Heart left ventricle (tissue), 16 donors: ENCODE measurements at regions not wholly inside any gene's neighbourhood (a gene's known extent, or its start where the extent isn't known, plus 50 kb on each side); places are given as distances from the start of the nearest gene placed in this dataset.

Experiments
- ATAC-seq, 4 donors: fragments of 200-7000 bp; cut with Tn5 transposase; one replicate each; pipeline ENCODE4 v1.9.1; 2020 to 2022; ENCODE audit warnings: moderate library complexity in 4 of 4, mild to moderate bottlenecking in 3 of 4, moderate number of reproducible peaks in 1 of 4
- DNase-seq, 5 donors: peaks; one replicate each; pipeline ENCODE4 v3.0.0-alpha.2; 2020
- H3K27ac ChIP-seq, 12 donors: fragments of 200-600 bp; sonication (generic) in 4 of 12; one replicate each; pipeline versions ENCODE4 v1.5.0 to v1.8.0; 2016 to 2022; ENCODE audit warnings: mild to moderate bottlenecking in 2 of 12
- H3K27me3 ChIP-seq, 9 donors: fragments of 200-600 bp; sonication (generic) in 2 of 9; one replicate each; pipeline versions ENCODE4 v1.5.1 to v1.8.0; 2016 to 2022; ENCODE audit warnings: mild to moderate bottlenecking in 3 of 9
- H3K36me3 ChIP-seq, 9 donors: fragments of 200-600 bp; sonication (generic) in 2 of 9; one replicate each; pipeline versions ENCODE4 v1.5.0 to v1.8.0; 2018 to 2022; ENCODE audit warnings: mild to moderate bottlenecking in 2 of 9
- H3K4me1 ChIP-seq, 12 donors: fragments of 200-600 bp; sonication (generic) in 4 of 12; one replicate each; pipeline versions ENCODE4 v1.5.0 to v1.8.0; 2016 to 2022; ENCODE audit warnings: mild to moderate bottlenecking in 3 of 12
- H3K4me3 ChIP-seq, 12 donors: fragments of 200-600 bp; sonication (generic) in 4 of 12; one replicate each; pipeline versions ENCODE4 v1.5.0 to v1.8.0; 2017 to 2022; ENCODE audit warnings: mild to moderate bottlenecking in 9 of 12, moderate library complexity in 4 of 12
- H3K9me3 ChIP-seq, 12 donors: fragments of 200-600 bp; sonication (generic) in 4 of 12; one replicate each; pipeline versions ENCODE4 v1.5.0 to v1.8.0; 2016 to 2022; ENCODE audit warnings: mild to moderate bottlenecking in 1 of 12
- POLR2A ChIP-seq, 2 donors: fragments of 450-650 bp; IDR thresholded peaks; one replicate each; pipeline ENCODE4 v1.6.1; 2017; ENCODE audit warnings: antibody characterized with exemption in 2 of 2, mild to moderate bottlenecking in 2 of 2, moderate library complexity in 2 of 2
- WGBS, 4 donors: extraction: QIAGEN DNeasy Blood & Tissue Kit in 2 of 4; methylation state at CpG; one replicate each; pipeline versions ENCODE4 v1.1.5 to v1.1.7; 2013 to 2018; 5-methylcytosine and 5-hydroxymethylcytosine counted together
- intact Hi-C, 10 donors: fragments of 100-400 bp; cut with DNase I; formaldehyde crosslinking; loops; one replicate each; pipeline versions ENCODE4 v1.11.1 to v1.14.2; 2022
- TF ChIP-seq, protein P1 (sequence below), 12 donors: fragments of 200-600 bp; sonication (generic) in 4 of 12; IDR thresholded peaks; one replicate each; pipeline versions ENCODE4 v1.5.0 to v1.8.0; 2018 to 2022; ENCODE audit warnings: antibody characterized with exemption in 12 of 12, mild to moderate bottlenecking in 5 of 12
- donor health status: ischemic (EF 13 %, LVEDD 7.1; RV severe dilation, severe dysfunction).
- donor health status: healthy with polysubstance abuse.
- donor health status: DM: no; HTN: yes; CAD: no.
- donor health status: DM: no; HTN: no; CAD: no.
- donor health status: ischemic (EF 25% LVEDD 6.9; RV normal size, moderate dysfunction).
- donor health status: ischemic (EF 25% LVEDD 5.7; RV mildly dilated, moderate dysfunction).
- donor health status: healthy.
- donor health status: DM: yes; HTN: yes; CAD: no.
- donor health status: ischemic (EF 35%, LVEDD 5.7; RV mildly dilated, moderate dysfunction).
- donor health status: nonischemic (EF 11% LVEDD 7.7; RV severe dilation, severe dysfunction).
- donor health status: DM: yes; HTN: yes; CAD: no.
- donor health status: PGD.
- donor health status: ischemic (EF 29% LVEDD 5.4; RV normal size, mild dysfunction).
- donor health status: nonischemic (EF 23%, LVEDD 6.1; RV moderate dilation, normal function).

DNA sequence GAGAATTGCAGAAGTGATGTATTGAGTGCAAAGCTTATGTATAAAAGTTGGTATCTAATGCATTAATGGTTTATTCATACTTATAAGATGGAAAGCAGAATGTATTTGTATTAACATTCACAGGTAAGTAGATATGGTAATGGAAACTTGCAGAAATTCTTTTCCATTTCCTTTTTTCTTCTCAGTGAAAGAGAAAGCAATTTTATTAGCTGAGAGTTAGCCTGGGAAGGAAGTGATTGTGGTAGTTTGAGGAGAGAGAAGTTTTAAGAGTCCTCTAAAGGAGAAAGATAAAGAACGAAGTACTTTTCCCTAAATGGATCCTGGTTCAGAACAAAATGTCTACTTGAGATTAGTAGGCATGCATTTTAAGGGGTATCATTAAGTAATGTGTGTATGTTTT is 60.1 kb upstream of the OSTN start:
- Histone ChIP-seq H3K4me3 (no peak overlapping the region), H3K27me3 (no peaks in the 10 kb centered on the region), H3K27ac (no peak overlapping the region), H3K36me3 (no peaks in the 10 kb centered on the region), H3K4me1 (peaks cover 0 to 24% (median 0%) of the 10 kb centered on the region in 12 donors), H3K9me3 (no peaks in the 10 kb centered on the region)
- 33 to 41% (median 35%) methylated on average over 1 of the region's 1 CpG for WGBS, 4 donors
- ATAC-seq (no peak), DNase-seq (no peak)
- TF ChIP-seq, protein P1, sequence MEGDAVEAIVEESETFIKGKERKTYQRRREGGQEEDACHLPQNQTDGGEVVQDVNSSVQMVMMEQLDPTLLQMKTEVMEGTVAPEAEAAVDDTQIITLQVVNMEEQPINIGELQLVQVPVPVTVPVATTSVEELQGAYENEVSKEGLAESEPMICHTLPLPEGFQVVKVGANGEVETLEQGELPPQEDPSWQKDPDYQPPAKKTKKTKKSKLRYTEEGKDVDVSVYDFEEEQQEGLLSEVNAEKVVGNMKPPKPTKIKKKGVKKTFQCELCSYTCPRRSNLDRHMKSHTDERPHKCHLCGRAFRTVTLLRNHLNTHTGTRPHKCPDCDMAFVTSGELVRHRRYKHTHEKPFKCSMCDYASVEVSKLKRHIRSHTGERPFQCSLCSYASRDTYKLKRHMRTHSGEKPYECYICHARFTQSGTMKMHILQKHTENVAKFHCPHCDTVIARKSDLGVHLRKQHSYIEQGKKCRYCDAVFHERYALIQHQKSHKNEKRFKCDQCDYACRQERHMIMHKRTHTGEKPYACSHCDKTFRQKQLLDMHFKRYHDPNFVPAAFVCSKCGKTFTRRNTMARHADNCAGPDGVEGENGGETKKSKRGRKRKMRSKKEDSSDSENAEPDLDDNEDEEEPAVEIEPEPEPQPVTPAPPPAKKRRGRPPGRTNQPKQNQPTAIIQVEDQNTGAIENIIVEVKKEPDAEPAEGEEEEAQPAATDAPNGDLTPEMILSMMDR (IDR thresholded peaks at IDR 0.05) = no peak
- no peak for TF ChIP-seq POLR2A (IDR thresholded peaks at IDR 0.05)
- intact Hi-C loops = loop anchor here in 1 of 10 donors (10.0 kb wide), 1 partner anchor 246 kb away; no protein-coding TSS in a partner anchor

DNA sequence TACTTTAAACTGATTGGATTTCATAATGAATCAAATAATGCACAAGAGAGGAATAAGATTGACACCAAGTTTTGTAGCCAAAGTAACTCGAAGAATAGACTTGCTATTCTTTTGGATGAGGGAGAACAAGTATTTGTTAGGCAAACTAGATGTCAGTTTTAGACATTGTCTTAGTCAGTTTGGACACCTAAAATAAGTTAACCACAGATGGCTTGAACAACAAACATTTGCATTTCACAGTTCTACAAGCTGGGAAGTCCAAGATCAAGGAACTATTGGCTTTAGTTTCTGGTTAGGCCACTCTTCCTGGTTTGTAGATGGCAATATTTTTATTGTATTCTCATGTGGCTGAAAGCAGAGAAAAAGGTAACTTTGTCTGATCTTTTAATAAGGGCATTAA is 61.3 kb upstream of the OSTN start:
- Histone ChIP-seq H3K4me3 (no peak overlapping the region), H3K9me3 (no peaks in the 10 kb centered on the region), H3K27ac (no peak overlapping the region), H3K27me3 (no peaks in the 10 kb centered on the region), H3K36me3 (no peaks in the 10 kb centered on the region), H3K4me1 (peaks cover 0 to 21% (median 0%) of the 10 kb centered on the region in 12 donors)
- ATAC-seq (no peak), DNase-seq (no peak)
- 91 to 97% (median 97%) methylated on average over 1 of the region's 1 CpG for WGBS, 4 donors
- intact Hi-C loops = loop anchor here in 1 of 10 donors (10.0 kb wide), 1 partner anchor 247 kb away; no protein-coding TSS in a partner anchor
- no peak for TF ChIP-seq POLR2A (IDR thresholded peaks at IDR 0.05)
- TF ChIP-seq, protein P1 (IDR thresholded peaks at IDR 0.05) = no peak

DNA sequence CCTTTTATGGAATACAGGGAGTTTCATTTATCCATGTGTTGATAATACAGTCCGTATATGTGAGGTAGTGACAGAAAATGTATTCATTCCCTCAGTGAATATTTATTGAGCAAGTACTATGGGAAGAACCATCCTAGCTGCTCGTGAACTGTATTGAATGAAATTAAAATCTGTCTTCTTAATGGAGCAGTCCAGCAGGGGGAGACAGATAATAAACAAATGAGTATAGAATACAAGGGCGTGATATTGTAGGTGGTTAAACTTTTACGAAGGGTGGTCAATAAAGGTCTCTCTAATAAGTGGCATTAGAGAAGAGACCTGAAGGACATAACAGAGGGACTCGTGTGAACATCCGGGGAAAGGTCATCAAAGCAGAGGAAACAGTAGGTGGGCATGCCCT is 62.7 kb upstream of the OSTN start:
- Histone ChIP-seq H3K27ac (no peak overlapping the region), H3K4me1 (peaks cover 0 to 11% (median 0%) of the 10 kb centered on the region in 12 donors), H3K27me3 (no peaks in the 10 kb centered on the region), H3K4me3 (no peak overlapping the region), H3K36me3 (no peaks in the 10 kb centered on the region), H3K9me3 (no peaks in the 10 kb centered on the region)
- no peak for TF ChIP-seq POLR2A (IDR thresholded peaks at IDR 0.05)
- TF ChIP-seq, protein P1 (IDR thresholded peaks at IDR 0.05) = peak in 10 of 12 donors; percentile 15 to 53 (median 36)
- intact Hi-C loops = loop anchor here in 1 of 10 donors (10.0 kb wide), 1 partner anchor 248 kb away; no protein-coding TSS in a partner anchor
- ATAC-seq = no peak
- DNase-seq = no peak
- 78 to 87% (median 81%) methylated on average over 6 of the region's 6 CpGs for WGBS, 4 donors

DNA sequence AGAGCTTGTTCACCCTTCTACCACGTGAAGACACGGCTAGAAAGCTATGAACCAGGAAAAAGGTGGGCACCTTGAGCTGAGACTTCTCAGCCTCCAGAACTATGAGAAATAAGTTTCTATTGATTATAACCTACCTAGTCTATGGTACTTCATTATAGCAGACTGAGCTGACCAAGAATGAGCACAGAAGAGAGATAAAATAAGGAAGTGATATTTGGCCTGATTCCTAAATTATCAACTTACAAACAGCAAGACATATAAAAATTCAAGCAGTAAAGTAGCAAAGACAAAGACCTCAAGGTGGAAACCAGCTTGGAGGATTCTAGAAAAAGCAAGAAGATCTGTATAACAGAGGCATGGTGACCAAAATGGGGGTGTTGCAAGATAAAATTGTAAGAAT is 63.9 kb upstream of the OSTN start:
- H3K27ac ChIP-seq = no peak overlapping the region
- no peak overlapping the region for H3K4me3 ChIP-seq
- H3K27me3 ChIP-seq = no peaks in the 10 kb centered on the region
- intact Hi-C loops = loop anchor here in 1 of 10 donors (10.0 kb wide), 1 partner anchor 250 kb away; no protein-coding TSS in a partner anchor
- TF ChIP-seq POLR2A (IDR thresholded peaks at IDR 0.05) = no peak
- TF ChIP-seq, protein P1 (IDR thresholded peaks at IDR 0.05) = no peak
- 85 to 94% (median 90%) methylated on average over 2 of the region's 2 CpGs for WGBS, 4 donors
- DNase-seq (no peak), ATAC-seq (no peak)
- H3K4me1 ChIP-seq = peaks cover 0 to 10% (median 0%) of the 10 kb centered on the region in 12 donors
- H3K9me3 ChIP-seq = no peaks in the 10 kb centered on the region
- no peaks in the 10 kb centered on the region for H3K36me3 ChIP-seq
